ENCODE measurements at regions not wholly inside any gene's neighbourhood (a gene's known extent, or its start where the extent isn't known, plus 50 kb on each side); places are given as distances from the start of the nearest gene placed in this dataset.

- Histone ChIP-seq H3K4me3 (no peak overlapping the region), H3K36me3 (ENCODE audit: control insufficient read depth in 4 of 4, insufficient read depth in 4 of 4, low read length in 4 of 4) (no peaks in the 10 kb centered on the region), H3K9me3 (ENCODE audit: control insufficient read depth in 4 of 4, insufficient read depth in 3 of 4, low read length in 3 of 4) (no peaks in the 10 kb centered on the region), H3K27ac (ENCODE audit: low read depth in 1 of 2, low read length in 1 of 2) (no peak overlapping the region), H3K9ac (ENCODE audit: insufficient read depth in 1 of 2, low read length in 2 of 2) (no peak overlapping the region), H3K27me3 (ENCODE audit: control insufficient read depth in 3 of 3, insufficient read depth in 3 of 3, low read length in 2 of 3) (no peaks in the 10 kb centered on the region), H3K4me1 (ENCODE audit: control insufficient read depth in 5 of 5, insufficient read depth in 5 of 5, low read length in 5 of 5) (peaks cover 0 to 13% (median 0%) of the 10 kb centered on the region in 5 donors)
- TF ChIP-seq CTCF (IDR thresholded peaks at IDR 0.05; ENCODE audit: control extremely low read depth, extremely low read depth) = no peak
- WGBS, 2 donors = 86 to 91% methylated on average over 4 of the region's 4 CpGs
- no peak for ATAC-seq (ENCODE audit: insufficient read depth, low FRiP score)
- DNase-seq = no peak
Observed at GRCh38 chr14:87187786-87188185, 805.2 kb downstream of the GALC start.

- Histone ChIP-seq H3K4me3 (no peak overlapping the region), H3K4me1 (ENCODE audit: control insufficient read depth in 5 of 5, insufficient read depth in 5 of 5, low read length in 5 of 5) (peaks cover 0 to 13% (median 0%) of the 10 kb centered on the region in 5 donors), H3K9ac (ENCODE audit: insufficient read depth in 1 of 2, low read length in 2 of 2) (no peak overlapping the region), H3K27me3 (ENCODE audit: control insufficient read depth in 3 of 3, insufficient read depth in 3 of 3, low read length in 2 of 3) (no peaks in the 10 kb centered on the region), H3K27ac (ENCODE audit: low read depth in 1 of 2, low read length in 1 of 2) (no peak overlapping the region), H3K36me3 (ENCODE audit: control insufficient read depth in 4 of 4, insufficient read depth in 4 of 4, low read length in 4 of 4) (no peaks in the 10 kb centered on the region), H3K9me3 (ENCODE audit: control insufficient read depth in 4 of 4, insufficient read depth in 3 of 4, low read length in 3 of 4) (no peaks in the 10 kb centered on the region)
- 58 to 73% methylated on average over 5 of the region's 5 CpGs for WGBS, 2 donors
- TF ChIP-seq CTCF (IDR thresholded peaks at IDR 0.05; ENCODE audit: control extremely low read depth, extremely low read depth) = no peak
- DNase-seq = no peak
- no peak for ATAC-seq (ENCODE audit: insufficient read depth, low FRiP score)
Observed at GRCh38 chr14:87186737-87187136, 806.2 kb downstream of the GALC start.

- H3K36me3 ChIP-seq (ENCODE audit: control insufficient read depth in 4 of 4, insufficient read depth in 4 of 4, low read length in 4 of 4) = no peaks in the 10 kb centered on the region
- TF ChIP-seq CTCF (IDR thresholded peaks at IDR 0.05; ENCODE audit: control extremely low read depth, extremely low read depth) = no peak
- H3K4me3 ChIP-seq = no peak overlapping the region
- peak in 2 of 3 donors; percentile 20 to 29 for DNase-seq
- H3K9me3 ChIP-seq (ENCODE audit: control insufficient read depth in 4 of 4, insufficient read depth in 3 of 4, low read length in 3 of 4) = no peaks in the 10 kb centered on the region
- H3K4me1 ChIP-seq (ENCODE audit: control insufficient read depth in 5 of 5, insufficient read depth in 5 of 5, low read length in 5 of 5) = peaks cover 0 to 13% (median 0%) of the 10 kb centered on the region in 5 donors
- H3K27ac ChIP-seq (ENCODE audit: low read depth in 1 of 2, low read length in 1 of 2) = no peak overlapping the region
- no peak for ATAC-seq (ENCODE audit: insufficient read depth, low FRiP score)
- no peaks in the 10 kb centered on the region for H3K27me3 ChIP-seq (ENCODE audit: control insufficient read depth in 3 of 3, insufficient read depth in 3 of 3, low read length in 2 of 3)
- WGBS, 2 donors = 52 to 61% methylated on average over 10 of the region's 10 CpGs
- no peak overlapping the region for H3K9ac ChIP-seq (ENCODE audit: insufficient read depth in 1 of 2, low read length in 2 of 2)
Observed at GRCh38 chr14:87185961-87186560, 806.9 kb downstream of the GALC start.

- Histone ChIP-seq H3K36me3 (ENCODE audit: control insufficient read depth in 4 of 4, insufficient read depth in 4 of 4, low read length in 4 of 4) (no peaks in the 10 kb centered on the region), H3K4me1 (ENCODE audit: control insufficient read depth in 5 of 5, insufficient read depth in 5 of 5, low read length in 5 of 5) (peaks cover 0 to 13% (median 0%) of the 10 kb centered on the region in 5 donors), H3K9me3 (ENCODE audit: control insufficient read depth in 4 of 4, insufficient read depth in 3 of 4, low read length in 3 of 4) (no peaks in the 10 kb centered on the region), H3K27ac (ENCODE audit: low read depth in 1 of 2, low read length in 1 of 2) (no peak overlapping the region), H3K9ac (ENCODE audit: insufficient read depth in 1 of 2, low read length in 2 of 2) (no peak overlapping the region), H3K27me3 (ENCODE audit: control insufficient read depth in 3 of 3, insufficient read depth in 3 of 3, low read length in 2 of 3) (no peaks in the 10 kb centered on the region), H3K4me3 (no peak overlapping the region)
- no peak for ATAC-seq (ENCODE audit: insufficient read depth, low FRiP score)
- no peak for DNase-seq
- WGBS, 2 donors = 71 to 76% methylated on average over 4 of the region's 4 CpGs
- no peak for TF ChIP-seq CTCF (IDR thresholded peaks at IDR 0.05; ENCODE audit: control extremely low read depth, extremely low read depth)
Observed at GRCh38 chr14:87184180-87184579, 808.8 kb downstream of the GALC start.
